Common myeloid progenitor, CD34-positive (primary cell): ENCODE measurements at regions not wholly inside any gene's neighbourhood (a gene's known extent, or its start where the extent isn't known, plus 50 kb on each side); places are given as distances from the start of the nearest gene placed in this dataset.

ENCODE experiments used
- CTCF ChIA-PET: fragments of 350-600 bp; sonication (Branson Sonifier 250); formaldehyde crosslinking; loops from one replicate; lab custom pipeline; 2021; ENCODE audit warnings: antibody characterized with exemption; lab: Charles Lee
- POLR2A ChIA-PET: fragments of 350-600 bp; sonication (Branson Sonifier 250); formaldehyde crosslinking; loops from one replicate; lab custom pipeline; 2021; ENCODE audit warnings: antibody characterized with exemption; lab: Charles Lee
- DNase-seq, 3 donors: peaks; one replicate each; pipeline versions ENCODE4 v3.0.0 to v3.0.0-alpha.2; 2013
- H3K27ac ChIP-seq, 2 experiments: 1 replicate in 1 of 2; 2 replicates in 1 of 2; pipeline ENCODE4 v1.7.0; 2013; ENCODE audit warnings: inconsistent platforms in 2 of 2, low read length in 2 of 2, mild to moderate bottlenecking in 2 of 2, low read depth in 1 of 2, moderate library complexity in 1 of 2; ENCODE audit not compliant: severe bottlenecking in 2 of 2, insufficient read depth in 1 of 2, poor library complexity in 1 of 2
- H3K27me3 ChIP-seq, 5 experiments: replicated peaks in 2 of 5; 1 replicate in 3 of 5; 2 replicates in 2 of 5; pipeline versions ENCODE4 v1.6.1 to v1.7.0; 2013; ENCODE audit warnings: low read length in 4 of 5, mild to moderate bottlenecking in 2 of 5, moderate library complexity in 2 of 5, inconsistent platforms in 1 of 5; ENCODE audit not compliant: insufficient read depth in 5 of 5, control insufficient read depth in 4 of 5
- H3K36me3 ChIP-seq, 4 experiments: 1 replicate in 2 of 4; 2 replicates in 2 of 4; pipeline versions ENCODE4 v1.6.1 to v1.7.0; 2013; ENCODE audit warnings: low read length in 3 of 4, control low read depth in 1 of 4, mild to moderate bottlenecking in 1 of 4; ENCODE audit not compliant: control insufficient read depth in 4 of 4, insufficient read depth in 4 of 4
- H3K4me1 ChIP-seq, 4 experiments: 1 replicate in 3 of 4; 2 replicates in 1 of 4; pipeline versions ENCODE4 v1.6.1 to v1.7.1; 2013; ENCODE audit warnings: low read length in 3 of 4, mild to moderate bottlenecking in 3 of 4, control low read depth in 1 of 4, inconsistent platforms in 1 of 4, moderate library complexity in 1 of 4; ENCODE audit not compliant: control insufficient read depth in 4 of 4, insufficient read depth in 4 of 4; ENCODE audit errors: control extremely low read depth in 1 of 4
- H3K4me3 ChIP-seq, 7 experiments: 1 replicate in 4 of 7; 2 replicates in 3 of 7; pipeline versions ENCODE4 v1.5.1 to v1.7.0; 2013; ENCODE audit warnings: mild to moderate bottlenecking in 7 of 7, low read length in 6 of 7, moderate library complexity in 6 of 7, inconsistent platforms in 2 of 7, low read depth in 2 of 7, control low read depth in 1 of 7; ENCODE audit not compliant: insufficient read depth in 4 of 7, control insufficient read depth in 1 of 7; ENCODE audit errors: extremely low read depth in 1 of 7
- H3K9me3 ChIP-seq, 5 experiments: 1 replicate in 4 of 5; 2 replicates in 1 of 5; pipeline versions ENCODE4 v1.6.1 to v1.7.1; 2013; ENCODE audit warnings: low read length in 4 of 5, mild to moderate bottlenecking in 2 of 5, inconsistent platforms in 1 of 5, low read depth in 1 of 5, moderate library complexity in 1 of 5; ENCODE audit not compliant: control insufficient read depth in 4 of 5, insufficient read depth in 2 of 5; ENCODE audit errors: control extremely low read depth in 1 of 5
- WGBS: methylation state at CpG from one replicate; pipeline ENCODE4 v1.1.5; 2013; ENCODE audit not compliant: insufficient coverage; 5-methylcytosine and 5-hydroxymethylcytosine counted together

DNA sequence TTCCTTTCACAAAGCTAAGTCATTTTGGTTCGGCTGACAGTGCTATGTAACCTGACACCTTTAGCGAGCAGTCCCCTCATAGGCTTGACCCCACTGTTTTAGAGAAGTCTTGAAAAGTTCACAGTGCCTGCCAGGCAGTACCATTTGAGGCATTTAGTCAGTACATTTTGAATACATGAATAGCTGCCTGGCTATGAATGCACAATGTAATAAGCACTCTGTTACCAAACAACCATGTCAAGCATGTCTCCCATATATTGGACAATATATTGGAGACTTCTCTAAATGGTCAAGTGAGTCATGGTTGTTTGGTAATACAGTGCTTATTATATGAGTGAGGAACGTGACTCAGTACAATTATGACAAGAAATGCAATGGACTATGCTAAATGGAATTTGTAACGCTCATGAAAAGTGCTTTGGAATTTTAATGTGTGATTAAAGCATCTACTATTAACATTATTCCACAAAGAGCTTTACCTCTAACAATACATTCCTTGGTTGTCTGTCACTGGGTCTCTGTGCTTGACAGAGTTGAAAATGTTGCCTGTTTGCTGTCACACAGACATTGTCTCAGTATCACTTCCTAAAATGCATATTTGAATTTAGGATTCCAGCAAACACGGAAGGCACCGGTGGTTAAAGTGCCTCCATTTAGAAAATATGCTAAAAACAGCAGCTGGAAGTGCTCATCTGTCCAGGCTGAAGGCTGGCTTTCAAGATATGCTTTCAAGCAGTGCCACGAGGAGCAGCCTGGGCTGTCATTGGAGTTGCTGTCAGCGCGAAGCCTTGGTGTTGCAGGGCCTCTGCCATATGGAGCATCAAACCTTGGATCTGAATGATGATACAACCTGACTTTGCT lies 458.6 kb downstream of the FBXO15 start:
- H3K27me3 ChIP-seq = peaks cover 0 to 2% (median 0%) of the 10 kb centered on the region in 5 experiments
- WGBS = 84% methylated on average over 8 of the region's 9 CpGs
- H3K4me3 ChIP-seq = no peak overlapping the region
- CTCF ChIA-PET = interaction anchor here (1.4 kb wide), 1 partner anchor 154 kb away, joined by 3 read pairs; no protein-coding TSS in a partner anchor
- H3K4me1 ChIP-seq = peaks cover 0 to 3% (median 0%) of the 10 kb centered on the region in 4 experiments
- DNase-seq = no peak
- POLR2A ChIA-PET = no interaction called here
- H3K36me3 ChIP-seq = no peaks in the 10 kb centered on the region
- no peaks in the 10 kb centered on the region for H3K9me3 ChIP-seq
- H3K27ac ChIP-seq = no peak overlapping the region

DNA sequence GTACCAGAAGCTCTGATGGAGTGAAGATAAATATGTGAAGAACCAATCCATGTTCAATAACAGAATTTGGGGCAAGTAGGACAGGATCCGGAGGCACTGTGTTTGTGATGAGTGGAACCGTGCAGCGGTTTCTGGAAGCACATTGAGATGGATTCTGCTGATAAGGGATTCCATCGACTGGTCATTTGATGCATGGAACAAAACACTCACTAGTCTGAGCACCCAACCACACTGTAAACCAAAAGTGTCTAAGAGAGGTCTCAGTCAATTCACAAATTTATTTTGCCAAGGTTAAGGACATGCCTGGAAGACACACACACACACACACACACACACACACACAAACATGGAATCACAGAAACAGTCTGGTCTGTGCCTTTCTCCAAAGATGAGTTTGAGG lies 459.5 kb downstream of the FBXO15 start:
- H3K27me3 ChIP-seq = peaks cover 0 to 2% (median 0%) of the 10 kb centered on the region in 5 experiments
- ChIA-PET CTCF (no interaction called here), POLR2A (no interaction called here)
- no peaks in the 10 kb centered on the region for H3K9me3 ChIP-seq
- WGBS = 100% methylated on average over 3 of the region's 4 CpGs
- H3K27ac ChIP-seq = no peak overlapping the region
- H3K4me3 ChIP-seq = no peak overlapping the region
- H3K36me3 ChIP-seq = no peaks in the 10 kb centered on the region
- no peak for DNase-seq
- peaks cover 0 to 3% (median 0%) of the 10 kb centered on the region in 4 experiments for H3K4me1 ChIP-seq

DNA sequence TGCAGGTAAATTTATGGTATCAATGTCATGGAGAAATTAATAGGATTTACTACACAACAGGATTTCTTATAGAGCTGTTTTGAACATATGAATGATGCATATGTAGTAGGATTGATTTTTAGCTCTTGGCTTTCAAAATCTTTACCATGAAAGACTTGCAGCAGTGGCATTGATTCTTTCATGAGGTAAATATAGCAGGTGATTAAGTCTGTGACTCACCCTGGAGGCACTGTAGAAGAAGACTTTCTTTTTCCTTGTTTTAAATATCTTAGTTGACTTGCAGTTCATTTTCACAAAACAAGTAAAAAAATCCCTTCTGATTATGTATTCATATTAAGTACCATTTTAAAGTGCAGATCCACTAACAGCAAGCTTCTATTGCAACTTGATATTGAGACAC lies 463.0 kb downstream of the FBXO15 start:
- no peak overlapping the region for H3K27ac ChIP-seq
- H3K27me3 ChIP-seq = peaks cover 0 to 2% (median 0%) of the 10 kb centered on the region in 5 experiments
- no peaks in the 10 kb centered on the region for H3K9me3 ChIP-seq
- H3K36me3 ChIP-seq = no peaks in the 10 kb centered on the region
- DNase-seq = no peak
- H3K4me1 ChIP-seq = peaks cover 0 to 3% (median 0%) of the 10 kb centered on the region in 4 experiments
- ChIA-PET POLR2A (no interaction called here), CTCF (no interaction called here)
- H3K4me3 ChIP-seq = no peak overlapping the region

DNA sequence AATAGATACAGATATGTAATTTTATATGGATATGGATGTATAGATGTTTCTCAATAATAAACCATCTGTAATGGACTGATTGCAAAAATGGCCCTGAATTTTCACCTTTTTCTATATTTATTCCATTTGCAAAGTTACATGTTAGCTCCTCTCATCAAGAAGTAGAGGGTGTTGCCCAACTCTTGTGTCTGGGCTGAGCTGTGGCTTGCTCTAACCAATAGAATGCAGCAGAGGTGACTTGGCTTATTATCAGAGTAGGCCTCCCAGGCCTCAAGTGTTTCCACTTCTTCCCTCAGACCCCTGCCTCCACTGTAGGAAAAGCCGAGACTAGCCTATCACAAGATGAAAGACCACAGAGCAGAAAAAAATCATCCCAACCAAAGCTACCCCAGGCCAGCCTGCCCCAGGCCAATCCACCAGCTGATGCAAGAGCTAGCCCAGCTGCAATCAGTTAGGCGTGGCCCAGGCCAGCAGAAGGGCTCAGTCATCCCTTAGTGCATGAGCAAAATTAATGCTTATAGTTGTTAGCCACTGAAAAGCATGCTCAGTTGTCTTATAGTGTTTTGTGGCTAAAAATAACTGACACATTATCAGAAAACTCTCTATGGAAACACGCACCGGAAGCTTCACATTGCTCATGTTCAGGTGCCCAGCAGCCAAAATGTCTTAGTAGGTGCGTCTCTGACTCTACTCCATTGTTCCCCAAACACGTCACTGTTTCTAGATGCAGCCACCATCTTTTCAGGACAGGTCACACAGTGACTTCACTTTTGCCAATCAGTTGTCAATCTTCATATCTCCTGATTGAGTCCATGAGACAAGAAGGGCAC lies 464.0 kb downstream of the FBXO15 start:
- POLR2A ChIA-PET = no interaction called here
- Histone ChIP-seq H3K9me3 (no peaks in the 10 kb centered on the region), H3K27me3 (peaks cover 0 to 2% (median 0%) of the 10 kb centered on the region in 5 experiments), H3K4me1 (no peaks in the 10 kb centered on the region), H3K4me3 (no peak overlapping the region), H3K36me3 (no peaks in the 10 kb centered on the region), H3K27ac (no peak overlapping the region)
- WGBS = 98% methylated on average over 6 of the region's 6 CpGs
- CTCF ChIA-PET = no interaction called here
- DNase-seq = no peak

DNA sequence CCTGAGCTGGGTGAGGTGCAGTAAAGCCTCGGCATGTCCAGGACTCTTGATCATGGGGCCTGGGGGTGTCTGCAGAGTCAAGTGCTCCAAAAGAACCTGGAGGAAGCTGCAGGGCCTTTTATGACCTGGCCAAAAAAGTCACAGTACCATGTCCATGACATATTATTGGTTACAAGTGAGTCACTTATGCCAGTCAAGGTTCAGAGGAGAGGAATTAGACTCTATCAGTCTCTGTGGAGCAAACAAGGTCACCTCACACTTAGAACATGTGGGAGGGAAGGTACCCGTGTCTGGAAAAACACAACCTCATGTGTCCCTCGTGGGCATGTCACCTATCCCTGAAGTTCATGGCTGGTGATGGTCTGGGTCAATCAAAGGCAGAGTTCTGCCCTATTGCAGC lies 465.7 kb downstream of the FBXO15 start:
- DNase-seq = no peak
- Histone ChIP-seq H3K36me3 (no peaks in the 10 kb centered on the region), H3K4me1 (no peaks in the 10 kb centered on the region), H3K9me3 (no peaks in the 10 kb centered on the region), H3K27me3 (peaks cover 0 to 2% (median 0%) of the 10 kb centered on the region in 5 experiments), H3K27ac (no peak overlapping the region), H3K4me3 (no peak overlapping the region)
- 96% methylated on average over 3 of the region's 3 CpGs for WGBS
- CTCF ChIA-PET = no interaction called here
- POLR2A ChIA-PET = no interaction called here

DNA sequence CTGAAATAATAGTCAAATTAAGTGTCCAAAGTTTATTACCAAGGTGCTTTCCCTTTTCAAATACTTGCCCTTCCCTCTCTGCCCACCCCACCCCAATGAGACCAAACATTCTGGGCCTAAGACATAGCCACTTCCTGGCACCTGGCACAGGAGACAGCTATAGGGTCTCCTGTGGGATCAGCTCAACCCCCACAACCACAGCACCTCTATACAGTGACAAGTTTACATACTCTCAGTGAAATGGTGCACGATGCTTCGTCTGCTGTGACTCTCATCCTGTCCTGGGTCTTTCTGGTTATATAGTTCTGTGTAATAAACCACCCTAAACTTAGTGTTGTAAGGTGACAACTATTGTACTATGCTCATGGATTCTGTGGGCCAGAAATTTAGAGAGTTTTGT lies 466.2 kb downstream of the FBXO15 start:
- H3K4me1 ChIP-seq = no peaks in the 10 kb centered on the region
- DNase-seq = no peak
- WGBS = no CpG with 5 or more reads among the region's 2 CpGs
- no peaks in the 10 kb centered on the region for H3K27me3 ChIP-seq
- ChIA-PET CTCF (no interaction called here), POLR2A (no interaction called here)
- H3K36me3 ChIP-seq = no peaks in the 10 kb centered on the region
- H3K9me3 ChIP-seq = no peaks in the 10 kb centered on the region
- H3K4me3 ChIP-seq = no peak overlapping the region
- H3K27ac ChIP-seq = no peak overlapping the region
